Suprapubic skin (tissue), 3 donors: ENCODE measurements at regions not wholly inside any gene's neighbourhood (a gene's known extent, or its start where the extent isn't known, plus 50 kb on each side); places are given as distances from the start of the nearest gene placed in this dataset.

Experiments used
- EP300 ChIP-seq: sonication (generic); formaldehyde crosslinking; IDR thresholded peaks from one replicate; pipeline ENCODE4 v1.6.1; 2017; ENCODE audit warnings: antibody characterized with exemption
- TF ChIP-seq, protein P1 (sequence below), 2 donors: fragments of 200-600 bp in 1 of 2; fragments of 450-650 bp in 1 of 2; sonication (generic) in 1 of 2; IDR thresholded peaks; one replicate each; pipeline ENCODE4 v1.5.1; 2016 to 2019; ENCODE audit warnings: antibody characterized with exemption in 2 of 2, mild to moderate bottlenecking in 1 of 2, moderate library complexity in 1 of 2

DNA sequence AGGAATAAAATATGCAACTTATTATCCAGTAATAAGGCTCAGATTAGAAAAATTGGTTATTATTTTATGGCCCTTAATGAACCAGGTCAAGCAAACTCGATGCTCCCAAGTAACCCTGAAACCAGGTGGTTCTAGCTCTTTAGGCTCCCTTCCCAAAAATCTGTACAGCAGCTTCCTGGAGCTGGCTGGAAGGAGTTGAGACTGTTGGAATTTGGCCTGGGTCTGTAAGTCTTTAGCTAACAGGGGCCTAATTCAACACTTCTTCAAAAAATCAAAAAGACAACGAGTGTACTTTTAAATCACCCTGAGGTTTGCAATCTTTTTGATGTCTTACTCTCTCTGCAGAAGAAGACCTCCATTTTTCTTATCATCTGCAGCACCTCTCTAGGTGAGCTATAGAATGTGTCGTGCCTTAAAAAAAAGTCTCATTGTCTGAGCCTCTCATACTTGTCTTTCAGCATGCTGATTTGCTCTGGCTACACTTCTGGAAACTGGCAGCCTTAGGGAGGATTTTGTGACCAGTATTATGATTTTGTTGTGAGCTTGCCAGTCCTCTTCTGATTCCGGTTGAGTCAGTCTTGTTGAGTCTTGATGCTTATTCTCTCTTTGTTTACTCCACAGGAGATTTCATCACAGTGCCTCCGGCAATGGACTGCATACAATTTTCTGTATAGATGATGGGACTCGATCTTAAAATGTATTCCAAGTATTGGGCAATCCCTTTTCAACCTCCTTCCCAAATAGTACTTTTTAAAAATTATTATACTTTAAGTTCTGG lies 235.0 kb upstream of the KBTBD8 start:
- TF ChIP-seq, protein P1, sequence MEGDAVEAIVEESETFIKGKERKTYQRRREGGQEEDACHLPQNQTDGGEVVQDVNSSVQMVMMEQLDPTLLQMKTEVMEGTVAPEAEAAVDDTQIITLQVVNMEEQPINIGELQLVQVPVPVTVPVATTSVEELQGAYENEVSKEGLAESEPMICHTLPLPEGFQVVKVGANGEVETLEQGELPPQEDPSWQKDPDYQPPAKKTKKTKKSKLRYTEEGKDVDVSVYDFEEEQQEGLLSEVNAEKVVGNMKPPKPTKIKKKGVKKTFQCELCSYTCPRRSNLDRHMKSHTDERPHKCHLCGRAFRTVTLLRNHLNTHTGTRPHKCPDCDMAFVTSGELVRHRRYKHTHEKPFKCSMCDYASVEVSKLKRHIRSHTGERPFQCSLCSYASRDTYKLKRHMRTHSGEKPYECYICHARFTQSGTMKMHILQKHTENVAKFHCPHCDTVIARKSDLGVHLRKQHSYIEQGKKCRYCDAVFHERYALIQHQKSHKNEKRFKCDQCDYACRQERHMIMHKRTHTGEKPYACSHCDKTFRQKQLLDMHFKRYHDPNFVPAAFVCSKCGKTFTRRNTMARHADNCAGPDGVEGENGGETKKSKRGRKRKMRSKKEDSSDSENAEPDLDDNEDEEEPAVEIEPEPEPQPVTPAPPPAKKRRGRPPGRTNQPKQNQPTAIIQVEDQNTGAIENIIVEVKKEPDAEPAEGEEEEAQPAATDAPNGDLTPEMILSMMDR (IDR thresholded peaks at IDR 0.05) = no peak
- TF ChIP-seq EP300 = no peak
